ENCODE measurements at regions not wholly inside any gene's neighbourhood (a gene's known extent, or its start where the extent isn't known, plus 50 kb on each side); places are given as distances from the start of the nearest gene placed in this dataset.
"Not testable (repeated sequence)": the region's sequence is repeated elsewhere in the genome, so short reads cannot be mapped to it uniquely, and the experiment has no call there.

DNA sequence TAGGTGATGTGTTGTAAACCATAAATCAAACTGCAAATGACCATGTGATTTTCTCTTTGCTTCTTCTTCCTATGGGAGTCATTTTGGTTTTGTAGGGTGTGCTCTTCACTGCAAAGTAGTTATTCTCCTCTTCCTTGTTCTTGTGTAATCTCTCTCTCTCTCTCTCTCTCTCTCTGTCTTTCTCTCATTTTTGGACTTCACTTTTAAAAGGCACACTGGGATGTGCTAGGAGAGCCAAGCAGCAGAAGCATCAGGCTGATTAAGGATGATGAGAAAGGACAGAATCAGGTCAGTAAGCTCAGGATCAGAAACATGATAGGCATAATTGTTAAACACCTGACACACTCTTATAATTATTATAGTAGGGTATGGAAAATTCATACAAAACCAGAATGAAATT, 505.3 kb upstream of the ZNF608 start:
- no peak for DNase-seq (ENCODE audit: low read depth)
- no peak overlapping the region for H3K4me3 ChIP-seq (ENCODE audit: low read depth, low read length)
- TF ChIP-seq, protein P1, sequence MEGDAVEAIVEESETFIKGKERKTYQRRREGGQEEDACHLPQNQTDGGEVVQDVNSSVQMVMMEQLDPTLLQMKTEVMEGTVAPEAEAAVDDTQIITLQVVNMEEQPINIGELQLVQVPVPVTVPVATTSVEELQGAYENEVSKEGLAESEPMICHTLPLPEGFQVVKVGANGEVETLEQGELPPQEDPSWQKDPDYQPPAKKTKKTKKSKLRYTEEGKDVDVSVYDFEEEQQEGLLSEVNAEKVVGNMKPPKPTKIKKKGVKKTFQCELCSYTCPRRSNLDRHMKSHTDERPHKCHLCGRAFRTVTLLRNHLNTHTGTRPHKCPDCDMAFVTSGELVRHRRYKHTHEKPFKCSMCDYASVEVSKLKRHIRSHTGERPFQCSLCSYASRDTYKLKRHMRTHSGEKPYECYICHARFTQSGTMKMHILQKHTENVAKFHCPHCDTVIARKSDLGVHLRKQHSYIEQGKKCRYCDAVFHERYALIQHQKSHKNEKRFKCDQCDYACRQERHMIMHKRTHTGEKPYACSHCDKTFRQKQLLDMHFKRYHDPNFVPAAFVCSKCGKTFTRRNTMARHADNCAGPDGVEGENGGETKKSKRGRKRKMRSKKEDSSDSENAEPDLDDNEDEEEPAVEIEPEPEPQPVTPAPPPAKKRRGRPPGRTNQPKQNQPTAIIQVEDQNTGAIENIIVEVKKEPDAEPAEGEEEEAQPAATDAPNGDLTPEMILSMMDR (IDR thresholded peaks at IDR 0.05; ENCODE audit: insufficient read depth, low read length) = no peak

DNA sequence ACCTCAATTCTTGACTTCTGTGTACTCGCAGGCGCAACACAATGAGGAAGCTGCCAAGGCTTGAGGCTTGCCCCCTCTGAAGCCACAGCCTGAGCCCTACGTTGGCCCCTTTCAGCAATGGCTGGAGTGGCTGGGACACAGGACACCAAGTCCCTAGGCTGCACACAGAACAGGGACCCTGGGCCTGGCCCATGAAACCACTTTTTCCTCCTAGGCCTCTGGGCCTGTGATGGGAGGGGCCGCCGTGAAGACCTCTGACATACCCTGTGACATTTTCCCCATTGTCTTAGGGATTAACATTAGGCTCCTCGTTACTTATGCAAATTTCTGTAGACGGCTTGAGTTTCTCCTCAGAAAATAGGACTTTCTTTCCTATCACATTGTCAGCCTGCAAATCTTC, 507.2 kb upstream of the ZNF608 start:
- not testable (repeated sequence) for DNase-seq (ENCODE audit: low read depth); H3K4me3 ChIP-seq (ENCODE audit: low read depth, low read length)

DNA sequence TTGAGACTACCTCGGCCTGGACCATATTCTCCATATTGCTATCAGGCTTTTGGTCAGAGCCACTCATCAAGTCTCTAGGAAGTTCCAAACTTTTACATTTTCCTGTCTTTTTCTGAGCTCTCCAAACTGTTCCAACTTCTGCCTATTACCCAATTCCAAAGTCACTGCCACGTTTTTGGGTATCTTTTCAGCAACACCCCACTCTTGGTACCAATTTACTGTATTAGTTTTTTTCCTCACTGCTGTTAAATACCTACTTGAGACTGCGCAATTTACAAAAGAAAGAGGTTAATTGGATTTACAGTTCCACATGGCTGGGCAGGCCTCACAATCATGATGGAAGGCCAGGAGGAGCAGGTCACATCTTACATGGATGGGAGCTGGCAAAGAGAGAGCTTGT, 507.8 kb upstream of the ZNF608 start:
- no peak for DNase-seq (ENCODE audit: low read depth)
- H3K4me3 ChIP-seq (ENCODE audit: low read depth, low read length) = no peak overlapping the region
- TF ChIP-seq, protein P1 (IDR thresholded peaks at IDR 0.05; ENCODE audit: insufficient read depth, low read length) = no peak

DNA sequence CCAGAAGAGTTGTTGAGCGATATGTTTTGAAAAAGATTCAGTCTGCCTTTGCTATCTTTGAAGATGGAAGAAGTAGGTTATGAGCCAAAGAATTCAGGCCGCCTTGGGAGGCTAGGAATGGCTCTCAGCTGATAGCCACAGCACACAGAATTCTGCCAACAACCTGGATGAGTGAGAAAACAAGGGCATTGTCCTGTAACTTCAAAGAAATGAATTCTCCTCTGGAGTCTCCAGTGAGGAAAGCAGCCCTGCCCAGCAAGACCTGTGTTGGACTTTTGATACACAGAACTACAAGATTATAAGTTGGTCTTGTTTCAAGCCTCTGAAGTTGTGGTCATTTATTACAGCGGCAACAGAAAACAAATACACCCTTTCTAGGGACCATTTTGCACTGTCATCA, 509.9 kb upstream of the ZNF608 start:
- TF ChIP-seq, protein P1 (IDR thresholded peaks at IDR 0.05; ENCODE audit: insufficient read depth, low read length) = no peak
- H3K4me3 ChIP-seq (ENCODE audit: low read depth, low read length) = no peak overlapping the region
- no peak for DNase-seq (ENCODE audit: low read depth)

DNA sequence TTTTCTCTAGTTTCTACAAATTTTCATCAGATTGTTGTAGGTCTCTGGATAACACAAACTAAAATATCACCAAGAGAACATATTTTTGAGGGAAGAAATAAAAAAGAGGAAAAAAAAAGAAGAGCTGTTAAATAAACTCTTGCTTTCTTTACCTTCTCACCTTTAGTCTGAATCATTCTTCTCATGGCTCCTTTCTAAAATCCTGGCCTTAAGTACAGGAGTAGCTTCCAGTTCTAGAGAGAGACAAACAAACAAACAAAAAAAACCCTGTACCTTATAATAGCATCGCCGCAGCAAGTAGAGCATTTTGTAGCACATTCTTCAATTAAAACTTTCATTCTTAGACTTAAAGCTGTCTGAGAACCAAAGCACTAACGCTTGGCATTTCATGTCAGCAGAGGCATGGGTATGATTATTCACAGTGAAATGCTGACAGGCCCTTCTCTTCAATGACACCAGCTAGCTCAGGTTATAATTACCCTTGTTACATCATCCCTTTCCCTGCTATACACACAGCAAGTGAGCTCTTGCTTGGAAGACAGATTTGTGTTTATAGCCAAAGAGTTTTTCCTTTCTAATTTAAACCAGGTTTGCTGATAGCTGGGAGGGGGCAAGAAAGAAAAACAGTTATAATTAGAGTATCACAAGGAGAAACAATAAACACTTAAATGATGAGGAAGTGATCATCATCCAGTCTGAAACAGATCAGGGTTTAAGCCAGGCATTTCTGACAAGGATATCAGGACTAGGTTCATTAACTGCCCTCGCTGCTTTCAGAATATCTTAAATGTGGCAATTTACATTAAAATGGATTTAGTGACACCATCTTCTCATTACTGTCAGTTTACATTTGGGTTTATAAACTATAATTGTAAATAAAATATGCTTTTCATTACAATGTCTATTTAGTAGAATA, 510.9 kb upstream of the ZNF608 start:
- DNase-seq (ENCODE audit: low read depth) = peak; percentile 18
- no peak overlapping the region for H3K4me3 ChIP-seq (ENCODE audit: low read depth, low read length)
- TF ChIP-seq, protein P1 (IDR thresholded peaks at IDR 0.05; ENCODE audit: insufficient read depth, low read length) = no peak

DNA sequence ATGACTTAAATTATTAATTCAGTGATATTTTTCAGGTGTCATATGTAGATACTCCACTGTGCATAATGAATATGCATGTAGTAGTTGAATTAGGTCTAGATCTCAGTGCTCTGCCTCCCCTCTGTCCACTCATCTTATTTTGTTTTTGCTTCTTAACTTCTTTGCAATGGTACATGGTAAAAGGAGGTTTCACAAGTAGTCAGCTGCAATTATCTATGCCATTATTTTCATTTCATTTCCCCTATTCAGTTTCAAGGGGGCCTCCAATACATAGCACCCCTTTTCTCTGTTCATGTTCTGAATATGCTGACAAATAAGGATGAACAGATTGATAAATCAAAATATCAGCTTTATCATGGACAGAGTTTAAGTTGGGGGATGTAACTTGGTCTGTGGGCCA, 511.6 kb upstream of the ZNF608 start:
- H3K4me3 ChIP-seq (ENCODE audit: low read depth, low read length) = no peak overlapping the region
- TF ChIP-seq, protein P1 (IDR thresholded peaks at IDR 0.05; ENCODE audit: insufficient read depth, low read length) = no peak
- DNase-seq (ENCODE audit: low read depth) = no peak

DNA sequence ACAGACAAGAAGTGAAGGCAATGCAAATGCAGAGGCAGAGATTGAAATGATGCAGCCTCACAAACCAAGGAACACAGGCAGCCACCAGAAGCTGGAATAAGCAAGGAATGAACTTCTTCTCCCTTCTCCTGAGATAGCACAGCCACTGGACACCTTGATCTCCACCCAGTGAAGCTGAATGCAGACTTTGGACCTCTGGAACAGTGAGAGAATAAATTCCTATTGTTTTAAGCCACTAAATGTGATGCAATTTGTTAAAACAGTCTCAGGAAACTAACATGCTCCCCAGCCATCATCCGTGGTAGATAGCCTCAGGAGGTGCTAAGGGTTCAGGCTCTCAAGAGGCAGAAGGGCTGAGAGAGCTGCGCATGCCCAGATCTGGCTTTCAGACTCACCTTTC, 512.2 kb upstream of the ZNF608 start:
- TF ChIP-seq, protein P1 (IDR thresholded peaks at IDR 0.05; ENCODE audit: insufficient read depth, low read length) = no peak
- DNase-seq (ENCODE audit: low read depth) = no peak
- no peak overlapping the region for H3K4me3 ChIP-seq (ENCODE audit: low read depth, low read length)
